GM03348 (cell line): ENCODE measurements at regions not wholly inside any gene's neighbourhood (a gene's known extent, or its start where the extent isn't known, plus 50 kb on each side); places are given as distances from the start of the nearest gene placed in this dataset.
"Not testable (repeated sequence)": the region's sequence is repeated elsewhere in the genome, so short reads cannot be mapped to it uniquely, and the experiment has no call there.

Experiments used
- DNase-seq: peaks from one replicate; pipeline ENCODE4 v3.0.0; 2012; ENCODE audit warnings: low spot score

DNA sequence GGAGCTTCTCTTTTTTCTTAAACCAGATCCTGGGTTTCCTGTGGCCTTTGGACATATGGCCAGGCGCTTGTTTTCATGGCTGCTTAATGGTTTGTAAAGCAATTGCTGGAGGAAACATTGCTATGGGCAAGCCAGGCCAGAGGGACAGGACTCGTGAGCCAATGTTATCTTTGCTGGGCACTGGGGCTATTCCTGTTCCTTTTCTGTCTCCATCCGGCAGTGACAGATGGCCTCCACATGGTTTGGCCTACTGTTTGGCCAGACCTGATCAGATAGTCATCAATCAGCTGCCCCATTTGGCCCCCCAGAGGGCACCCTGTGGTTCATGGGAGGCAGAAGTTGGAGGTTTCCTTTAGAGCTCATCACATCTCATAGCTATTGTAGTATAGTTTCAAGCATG, 326.1 kb upstream of the ROPN1 start:
- DNase-seq = no peak

DNA sequence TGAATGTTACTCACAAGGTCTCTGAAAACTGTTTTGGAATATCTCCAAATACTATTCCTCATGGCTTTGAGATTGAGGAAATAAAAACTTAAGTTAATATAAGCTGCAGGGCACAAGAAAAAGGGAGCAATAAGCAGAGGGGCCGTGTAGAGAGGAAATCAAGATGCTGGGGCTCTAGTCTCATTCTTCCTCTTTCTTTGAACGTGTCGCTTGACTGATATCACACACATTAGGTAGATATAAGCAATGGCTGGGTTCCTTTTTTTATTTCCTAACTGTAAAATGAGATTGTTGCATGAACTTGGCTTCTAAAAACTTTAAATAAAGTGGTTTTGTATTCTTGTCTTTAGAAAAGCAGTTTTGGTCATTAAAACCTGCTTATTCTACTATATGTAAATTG, 326.7 kb upstream of the ROPN1 start:
- DNase-seq = no peak

DNA sequence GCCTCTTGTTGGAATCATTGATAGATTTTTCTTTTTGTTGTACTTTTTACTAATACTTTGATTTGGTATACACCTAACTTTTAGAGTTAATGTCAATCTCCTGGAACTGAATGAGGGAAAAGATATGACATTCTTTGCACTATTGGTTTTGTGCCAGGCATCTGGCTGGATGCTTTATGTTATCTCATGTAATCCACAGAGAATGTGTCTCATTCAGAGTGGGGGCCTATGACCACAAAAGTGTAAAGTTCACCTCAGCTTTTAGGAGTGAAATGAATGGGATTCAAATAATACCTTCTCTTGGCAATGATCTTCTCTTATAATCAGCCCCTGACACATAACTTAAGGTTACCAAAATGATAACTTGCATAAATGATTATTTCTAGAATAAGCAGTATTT, 329.1 kb upstream of the ROPN1 start:
- DNase-seq = no peak

DNA sequence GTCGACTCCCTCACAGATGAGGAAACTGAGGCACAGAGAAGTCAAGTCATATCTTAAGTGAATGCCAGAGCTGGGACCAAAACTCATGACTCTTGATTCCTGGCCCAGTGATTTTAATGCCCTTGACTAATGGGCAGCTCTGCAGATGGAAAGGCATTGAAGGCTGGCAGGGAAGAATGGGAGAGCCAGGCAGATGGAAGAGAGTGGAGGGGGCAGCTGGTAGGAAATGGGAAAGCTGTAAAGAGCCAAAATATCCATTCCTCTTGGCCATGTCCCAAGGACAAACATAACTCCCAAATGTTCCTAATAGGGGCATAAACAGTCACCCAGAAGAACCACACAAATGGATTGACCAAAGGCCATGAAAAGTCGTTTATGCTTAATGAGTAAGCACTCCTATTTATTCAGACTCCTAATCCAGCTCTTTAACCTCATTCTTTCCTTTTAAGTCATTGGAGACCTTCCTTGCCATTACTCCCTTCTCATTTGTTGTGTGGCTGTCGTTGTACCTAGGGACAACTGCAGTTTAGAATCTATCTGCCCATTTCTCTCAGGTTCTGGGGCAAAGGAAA, 330.5 kb upstream of the ROPN1 start:
- no peak for DNase-seq

DNA sequence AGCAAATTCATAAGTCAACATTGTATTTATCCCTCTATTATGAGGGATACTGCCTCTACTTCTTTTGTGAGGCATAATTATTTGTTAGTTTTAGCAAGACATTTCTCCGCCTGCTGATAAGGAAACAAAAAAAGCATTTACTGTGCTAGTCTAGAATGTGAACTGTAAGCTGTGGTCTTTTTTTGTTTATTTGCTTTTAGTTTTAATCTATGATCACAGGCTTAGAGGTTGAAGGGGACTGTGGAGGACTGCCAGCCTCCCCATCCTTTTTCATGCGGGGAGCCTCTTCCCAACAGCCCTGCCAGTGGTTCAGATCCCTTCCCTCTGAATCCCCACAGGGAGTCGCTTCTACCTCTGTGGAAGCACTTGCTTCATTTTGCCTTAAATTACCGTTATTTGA, 331.0 kb upstream of the ROPN1 start:
- no peak for DNase-seq

DNA sequence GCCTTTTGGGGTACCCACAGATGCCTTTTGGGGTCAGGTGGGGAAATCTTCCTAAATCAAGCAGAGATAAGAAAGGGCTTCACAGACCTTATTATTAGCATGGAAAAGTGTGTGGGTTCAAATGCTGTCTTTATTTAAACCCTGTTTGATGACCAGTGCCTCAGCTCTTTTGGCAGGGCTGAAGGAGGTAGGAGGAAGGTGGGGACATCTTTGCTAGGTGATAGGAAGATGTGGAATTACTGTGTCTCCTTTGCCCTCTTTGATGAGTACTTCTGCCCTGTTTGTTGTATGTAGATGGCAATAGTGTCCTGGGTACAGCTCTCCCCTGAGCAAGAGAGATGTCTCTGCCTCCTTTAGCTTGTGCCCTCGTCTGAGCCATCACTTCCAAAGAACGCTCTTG, 333.3 kb upstream of the ROPN1 start:
- no peak for DNase-seq

DNA sequence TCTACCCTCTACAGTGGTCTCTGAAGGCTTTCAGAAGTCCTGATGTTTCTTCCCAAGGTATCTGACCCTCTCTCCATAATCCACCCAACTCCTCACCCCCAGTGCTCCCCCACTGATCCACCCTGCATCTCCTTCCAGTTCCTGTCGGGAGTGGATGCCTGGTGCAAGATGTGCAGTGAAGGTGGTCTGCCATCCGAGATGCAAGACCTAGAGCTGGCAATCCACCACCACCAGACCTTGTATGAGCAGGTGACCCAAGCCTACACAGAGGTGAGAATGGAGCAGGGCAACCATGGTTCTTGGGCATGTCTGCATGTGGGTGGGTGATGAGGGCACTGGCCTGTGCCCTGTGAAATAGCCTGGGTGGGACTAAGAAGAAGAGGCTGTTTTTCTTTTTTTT, 337.8 kb upstream of the ROPN1 start:
- DNase-seq = no peak

DNA sequence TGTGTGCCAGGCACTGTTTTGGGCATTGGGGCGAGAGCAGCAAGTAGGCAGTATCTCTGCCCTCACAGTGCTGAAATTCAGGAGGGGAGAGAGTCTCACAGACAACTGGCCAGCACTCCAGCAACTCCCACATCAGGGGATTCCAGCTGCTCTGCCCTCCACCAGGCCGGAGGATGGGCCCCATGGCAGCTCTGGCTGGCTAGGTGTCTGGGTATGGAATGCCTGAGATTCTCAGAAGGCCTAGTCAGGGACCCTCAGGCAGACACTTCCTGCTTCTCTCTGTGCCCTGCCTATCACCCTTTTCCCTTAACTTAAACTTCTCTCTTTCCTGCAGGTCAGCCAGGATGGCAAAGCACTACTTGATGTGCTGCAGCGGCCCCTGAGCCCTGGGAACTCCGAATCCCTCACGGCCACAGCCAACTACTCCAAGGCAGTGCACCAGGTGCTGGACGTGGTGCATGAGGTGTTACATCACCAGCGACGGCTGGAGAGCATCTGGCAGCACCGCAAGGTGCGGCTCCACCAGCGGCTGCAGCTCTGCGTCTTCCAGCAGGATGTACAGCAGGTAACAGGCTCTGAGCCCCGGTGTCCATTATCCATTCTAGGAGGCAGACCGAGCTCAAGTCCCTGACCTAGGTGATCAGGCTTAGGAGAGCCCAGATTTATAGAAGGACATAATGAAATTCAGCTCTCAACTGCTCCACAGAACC, 342.2 kb upstream of the ROPN1 start:
- no peak for DNase-seq

DNA sequence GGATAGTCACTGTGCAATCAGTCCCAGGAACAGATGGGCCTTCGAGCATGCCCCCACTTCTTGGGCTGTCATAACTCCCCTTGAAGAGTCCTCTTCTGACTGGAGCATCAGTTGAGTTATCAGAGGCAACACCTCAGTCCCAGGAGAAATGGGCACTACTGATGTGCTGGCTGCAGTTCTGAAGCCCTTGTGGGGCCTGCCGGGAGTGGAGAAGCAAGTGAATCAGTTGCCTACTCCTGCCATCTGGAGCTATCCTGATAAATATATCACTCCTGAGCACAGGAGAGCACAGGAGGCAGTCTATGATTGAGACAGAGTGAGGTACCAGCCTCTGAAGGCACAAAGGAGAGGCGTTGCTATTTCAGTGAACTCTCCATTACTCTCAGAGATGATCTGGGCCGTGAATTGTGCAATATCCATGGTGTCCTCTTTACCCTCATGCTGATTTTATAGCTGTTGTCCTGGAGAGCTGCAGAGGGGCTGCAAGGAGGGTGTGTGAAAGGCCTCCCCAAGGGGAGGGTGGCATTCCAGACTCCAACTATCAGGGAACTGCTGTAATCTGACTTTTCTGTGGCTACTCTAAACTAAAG, 344.2 kb upstream of the ROPN1 start:
- no peak for DNase-seq

DNA sequence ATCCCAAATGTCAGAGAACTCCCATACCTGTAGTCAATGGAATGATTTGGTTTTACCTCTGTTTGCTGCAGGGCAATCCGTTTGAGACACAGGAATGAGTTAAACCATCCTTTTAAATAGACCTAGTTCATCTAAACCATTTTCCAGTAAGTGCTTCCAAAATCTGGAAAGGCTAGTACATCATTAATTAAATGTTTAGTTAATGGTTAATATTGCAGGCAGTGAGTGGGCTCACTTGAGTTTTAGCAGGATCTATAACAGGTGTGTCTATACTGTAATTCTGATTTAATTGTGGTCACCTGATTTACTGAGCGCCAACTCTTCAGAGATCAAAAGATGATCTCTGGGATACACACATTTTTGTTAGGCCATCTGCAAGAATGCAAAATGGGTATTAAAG, 353.9 kb upstream of the ROPN1 start:
- no peak for DNase-seq

DNA sequence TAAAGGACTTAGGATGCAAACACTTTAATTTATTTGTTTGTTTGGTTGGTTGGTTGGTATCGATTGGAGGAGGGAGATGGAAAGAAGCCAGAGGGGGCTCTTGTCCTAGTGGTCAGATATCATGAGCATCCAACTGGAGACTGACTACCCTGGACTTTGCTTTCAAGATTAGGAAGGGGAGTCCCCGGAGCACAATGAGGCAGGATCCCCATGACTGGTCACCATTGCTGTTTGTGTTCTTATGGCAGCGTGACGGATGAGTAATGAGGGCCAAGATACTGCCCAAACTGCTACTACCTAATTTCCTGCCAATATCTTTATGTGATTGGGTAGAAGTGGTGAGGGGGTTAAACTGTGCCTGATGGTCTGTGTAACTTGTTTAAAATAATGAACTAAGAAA, 354.6 kb upstream of the ROPN1 start:
- DNase-seq = no peak

DNA sequence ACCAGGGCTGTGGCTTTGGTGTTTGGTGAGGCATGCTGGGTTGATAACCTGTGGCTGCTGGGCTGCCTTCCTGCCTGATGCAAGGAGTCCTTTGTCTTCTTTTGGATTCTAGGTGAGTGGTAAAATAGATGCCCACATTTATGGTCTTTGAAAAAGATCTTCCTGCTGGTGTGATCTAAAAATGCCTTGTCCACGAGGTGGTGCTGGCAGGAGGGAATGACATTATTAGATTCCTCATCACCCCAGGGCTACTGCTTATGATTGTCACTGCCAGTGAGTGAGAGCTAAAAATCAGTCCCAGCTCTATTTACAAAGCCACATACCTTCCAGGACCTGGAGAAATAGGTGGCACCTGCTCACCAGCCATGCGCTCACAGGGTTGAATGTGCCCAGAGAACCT, 355.5 kb upstream of the ROPN1 start:
- no peak for DNase-seq

DNA sequence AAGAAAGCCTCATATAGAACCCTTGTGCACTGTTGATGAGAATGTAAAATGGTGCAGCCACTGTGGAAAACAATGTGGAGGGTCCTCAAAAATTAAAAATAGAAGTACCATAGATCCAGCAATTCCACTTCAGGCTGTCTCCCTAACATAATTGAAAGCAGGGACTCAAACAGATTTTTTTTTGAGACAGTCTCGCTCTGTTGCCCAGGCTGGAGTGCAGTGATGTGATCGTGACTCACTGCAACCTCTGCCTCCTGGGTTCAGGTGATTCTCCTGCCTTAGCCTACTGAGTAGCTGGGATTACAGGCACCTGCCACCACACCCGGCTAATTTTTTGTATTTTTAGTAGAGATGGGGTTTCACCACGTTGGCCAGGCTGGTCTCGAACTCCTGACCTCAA, 356.6 kb upstream of the ROPN1 start:
- not testable (repeated sequence) for DNase-seq

DNA sequence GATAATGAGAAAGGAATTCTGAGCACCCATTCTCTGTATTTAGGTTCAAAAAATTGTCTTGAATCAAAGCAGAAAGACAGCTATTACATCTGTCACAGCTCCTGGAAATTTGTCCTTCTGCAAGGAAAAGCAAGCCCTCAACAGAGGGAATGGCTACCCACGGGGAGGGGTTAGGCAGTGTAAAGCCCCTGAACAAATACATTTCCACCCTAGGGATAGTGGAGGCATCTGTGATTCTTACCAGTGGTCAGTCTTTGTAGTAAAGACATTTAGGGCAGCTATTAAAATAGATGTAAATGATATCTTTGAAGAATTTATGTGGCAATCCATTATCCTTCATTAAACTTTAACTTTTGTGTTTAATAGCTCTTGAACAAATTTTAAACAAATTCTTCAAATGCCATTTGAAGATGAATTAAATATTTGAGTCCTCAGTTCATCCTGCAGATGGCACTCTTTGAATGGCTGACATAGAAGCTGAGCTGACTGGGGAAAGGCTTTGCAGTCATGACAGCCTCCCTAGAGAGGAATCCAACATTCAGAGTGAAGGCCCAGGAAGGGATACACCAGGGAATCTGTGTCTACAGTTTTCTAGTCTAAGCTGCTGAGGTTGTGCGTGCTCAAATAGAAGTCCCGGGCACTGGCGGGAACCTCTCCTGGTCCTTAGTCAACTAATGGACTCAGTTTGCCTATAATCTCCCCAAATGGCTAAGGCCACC, 359.7 kb upstream of the ROPN1 start:
- peak; percentile 81 for DNase-seq

DNA sequence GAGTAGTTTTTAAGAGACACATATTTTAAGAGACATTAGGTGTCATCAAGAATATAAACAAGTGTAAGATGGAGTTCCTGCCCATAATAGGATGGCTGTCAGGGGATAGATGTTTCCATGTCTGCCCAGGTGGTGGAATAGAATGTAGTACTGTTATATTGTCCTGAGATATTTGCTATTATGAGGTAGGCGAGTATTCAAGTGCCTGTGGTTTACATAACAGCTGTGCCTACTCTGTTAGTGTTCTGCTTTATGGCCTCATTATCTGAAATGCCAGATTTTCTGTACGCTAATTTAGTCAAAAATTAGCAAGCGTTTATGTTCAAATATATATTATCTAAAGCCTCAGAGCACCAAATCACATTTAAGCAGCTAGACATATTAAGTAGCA, 360.2 kb upstream of the ROPN1 start:
- DNase-seq = no peak

DNA sequence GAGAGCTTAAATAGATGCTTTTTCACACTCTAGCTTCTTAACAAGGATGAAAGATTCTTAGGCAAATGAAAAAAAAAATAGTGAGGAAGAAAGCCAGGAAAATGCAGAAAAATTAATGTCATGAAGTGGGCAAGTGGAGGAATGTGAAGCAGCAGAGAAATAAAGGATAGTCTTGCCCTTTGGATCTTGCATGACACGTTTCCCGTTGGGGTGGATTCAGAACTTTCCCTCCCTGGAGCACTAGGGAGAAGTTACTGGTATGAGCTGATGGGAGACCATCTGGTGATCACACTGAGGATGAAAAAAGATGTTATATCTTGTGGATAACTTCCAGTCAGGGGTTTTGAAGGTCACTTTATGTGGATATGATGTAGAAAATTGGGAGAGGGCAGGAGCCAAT, 361.8 kb upstream of the ROPN1 start:
- no peak for DNase-seq

DNA sequence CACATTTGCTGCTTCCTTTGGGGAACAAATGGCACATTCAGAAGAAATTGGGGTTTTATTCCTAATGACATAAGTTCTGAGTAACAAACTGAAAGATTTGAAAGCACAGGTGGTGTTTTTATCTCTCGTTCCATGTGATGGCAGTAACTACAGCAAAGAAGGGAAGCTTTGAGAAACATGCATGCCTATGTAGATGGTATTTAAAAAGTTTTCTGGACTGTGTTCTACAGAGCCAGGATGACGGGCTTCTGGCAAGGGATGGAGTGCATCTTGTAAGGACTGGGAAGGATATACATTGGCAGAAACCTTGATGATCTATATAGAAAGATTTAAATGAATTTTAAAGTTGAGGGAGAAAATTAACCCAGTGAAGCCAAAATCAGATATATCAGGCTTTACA, 362.2 kb upstream of the ROPN1 start:
- no peak for DNase-seq

DNA sequence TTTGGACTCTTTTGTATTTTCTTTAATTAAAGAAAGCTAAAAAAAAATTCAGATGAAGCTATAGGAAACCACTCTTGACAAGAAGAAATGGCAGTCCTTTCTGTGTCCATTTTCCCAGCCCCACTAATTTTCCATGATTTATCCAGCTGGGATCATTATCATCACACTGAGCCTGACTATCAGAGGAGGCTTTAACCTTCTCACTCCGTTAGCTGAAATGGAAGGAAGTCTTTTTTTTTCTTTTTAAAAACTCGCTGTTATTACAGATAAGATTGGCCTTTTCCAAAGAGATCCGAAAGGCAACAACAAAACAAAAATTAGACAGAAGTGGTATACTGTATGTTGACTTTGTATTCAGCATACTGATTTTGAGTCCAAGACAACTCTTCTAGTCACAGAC, 366.2 kb upstream of the ROPN1 start:
- no peak for DNase-seq

DNA sequence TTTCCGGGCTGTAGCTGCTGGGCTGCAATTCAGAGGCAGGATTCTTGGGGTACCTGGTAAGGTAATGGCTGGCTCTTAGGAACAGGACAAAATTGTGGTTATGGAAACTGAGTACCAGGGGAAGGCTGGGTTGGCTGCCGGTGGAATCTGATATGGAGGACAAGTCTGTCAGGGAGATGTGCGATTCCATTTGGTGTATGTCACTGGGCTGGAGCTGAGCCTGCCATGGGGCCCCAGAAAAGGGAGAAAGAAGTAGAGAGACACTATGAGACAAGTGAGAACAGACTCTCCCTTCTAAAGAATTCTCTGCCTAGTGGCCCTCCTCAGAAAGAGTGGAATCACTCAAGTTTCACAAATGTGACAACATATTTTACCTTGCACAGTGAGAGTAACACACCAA, 368.2 kb upstream of the ROPN1 start:
- no peak for DNase-seq

DNA sequence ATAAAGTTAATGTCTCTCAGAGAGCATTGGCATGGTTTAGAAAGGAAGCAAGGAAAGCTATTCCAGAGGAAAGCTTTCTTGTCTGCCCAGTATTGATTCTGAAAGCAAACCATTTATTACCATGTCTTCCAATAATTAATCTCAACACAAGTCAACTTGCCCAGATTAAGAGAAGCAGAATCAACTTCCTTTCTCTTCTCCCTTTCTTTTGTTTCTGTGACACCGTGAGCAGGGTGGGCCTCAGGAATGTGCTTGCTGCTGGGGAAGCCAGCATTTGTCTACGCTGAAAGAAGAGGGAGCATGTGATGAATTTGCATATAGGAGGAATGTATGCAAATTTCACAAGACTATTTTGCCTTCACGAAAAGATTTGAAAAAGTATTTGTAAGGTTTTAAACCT, 368.6 kb upstream of the ROPN1 start:
- no peak for DNase-seq

DNA sequence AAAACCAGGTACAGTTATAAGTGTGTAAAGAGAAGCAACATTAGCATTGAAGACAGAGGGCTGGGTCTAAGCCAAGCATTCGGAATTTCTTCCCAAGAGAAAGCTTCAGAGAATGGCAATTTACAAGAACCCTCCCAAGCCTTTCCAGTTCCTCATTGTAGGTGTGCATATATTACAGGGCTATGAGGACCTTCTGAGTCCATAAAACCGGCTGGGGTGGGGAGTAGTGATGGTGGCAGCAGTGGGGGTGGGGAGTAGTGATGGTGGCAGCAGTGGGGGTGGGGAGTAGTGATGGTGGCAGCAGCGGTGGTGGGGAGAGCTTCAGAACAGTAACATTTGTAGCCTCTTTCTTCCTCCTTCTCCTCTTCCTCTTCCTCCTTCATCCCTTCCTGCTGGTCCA, 368.7 kb upstream of the UMPS start:
- DNase-seq = no peak

DNA sequence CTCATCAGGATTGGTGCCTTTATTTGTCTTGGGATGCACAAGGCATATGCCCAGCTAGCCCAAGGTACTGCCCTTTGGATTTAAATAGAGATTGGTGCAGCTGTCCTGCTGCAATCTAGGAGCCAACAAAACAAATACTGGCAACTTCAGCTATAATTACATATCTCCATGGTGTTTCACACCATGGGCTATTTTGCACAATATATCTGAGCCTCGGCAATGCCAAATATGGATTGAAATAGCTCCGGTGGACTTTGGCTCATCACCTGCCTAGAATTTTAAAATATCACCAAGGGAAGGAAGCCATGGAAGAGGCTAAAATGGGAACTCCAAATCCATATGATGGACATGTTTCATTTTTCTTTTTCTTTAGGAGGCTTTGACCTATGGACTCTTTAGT, 367.8 kb upstream of the UMPS start:
- no peak for DNase-seq

DNA sequence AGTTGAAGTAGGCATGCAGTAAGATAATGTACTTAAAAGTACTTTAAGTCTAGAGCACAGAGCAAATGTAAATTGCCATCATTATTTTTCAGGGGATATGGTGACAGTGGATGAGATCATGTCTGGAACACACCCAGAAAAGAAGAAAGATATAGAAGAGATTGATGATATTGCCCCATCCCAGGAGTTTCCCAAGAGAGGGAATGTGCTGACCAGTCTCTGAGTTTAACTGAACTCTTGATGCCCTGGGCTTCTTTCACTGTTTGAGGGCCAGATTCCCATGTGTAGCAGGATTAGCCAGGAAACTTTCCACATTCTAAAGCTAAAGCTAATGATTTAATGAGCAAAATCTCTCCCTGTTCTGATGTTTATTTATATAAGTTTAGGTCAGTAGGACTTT, 366.8 kb upstream of the UMPS start:
- peak; percentile 15 for DNase-seq
